SW 1271 (cell line): ENCODE measurements at regions not wholly inside any gene's neighbourhood (a gene's known extent, or its start where the extent isn't known, plus 50 kb on each side); places are given as distances from the start of the nearest gene placed in this dataset.
"Not testable (repeated sequence)": the region's sequence is repeated elsewhere in the genome, so short reads cannot be mapped to it uniquely, and the experiment has no call there.

Source experiments
- DNase-seq, 2 experiments: peaks; one replicate each; lab custom pipeline; 2025; lab: John Stamatoyannopoulos, UW

GRCh38 chr3:71964170-71964569, 179.2 kb upstream of the PROK2 start:
- no peak for DNase-seq

- no peak for DNase-seq
Observed at GRCh38 chr3:71962561-71963240, 177.8 kb upstream of the PROK2 start.

- no peak for DNase-seq
Observed at GRCh38 chr3:71961891-71962290, 176.9 kb upstream of the PROK2 start.

- DNase-seq = no peak
Observed at GRCh38 chr3:71961378-71961777, 176.4 kb upstream of the PROK2 start.

GRCh38 chr3:71958533-71958932, 173.6 kb upstream of the PROK2 start:
- no peak for DNase-seq

- no peak for DNase-seq
Observed at GRCh38 chr3:71956716-71957115, 171.8 kb upstream of the PROK2 start.

- DNase-seq = no peak
Observed at GRCh38 chr3:71956069-71956340, 171.1 kb upstream of the PROK2 start.

GRCh38 chr3:71955240-71956068, 170.5 kb upstream of the PROK2 start:
- peak in 1 of 2 experiments; percentile 29 for DNase-seq

- no peak for DNase-seq
Observed at GRCh38 chr3:71951842-71952241, 166.9 kb upstream of the PROK2 start.

- DNase-seq = no peak
Observed at GRCh38 chr3:71951361-71951760, 166.4 kb upstream of the PROK2 start.

- no peak for DNase-seq
Observed at GRCh38 chr3:71949442-71949841, 164.5 kb upstream of the PROK2 start.

GRCh38 chr3:71944482-71945065, 159.6 kb upstream of the PROK2 start:
- no peak for DNase-seq

- no peak for DNase-seq
Observed at GRCh38 chr3:71942432-71943187, 157.7 kb upstream of the PROK2 start.

- DNase-seq = no peak
Observed at GRCh38 chr3:71940486-71940885, 155.5 kb upstream of the PROK2 start.

- not testable (repeated sequence) for DNase-seq
Observed at GRCh38 chr3:71938081-71938480, 153.1 kb upstream of the PROK2 start.

- DNase-seq = no peak
Observed at GRCh38 chr3:71936681-71937080, 151.7 kb upstream of the PROK2 start.

GRCh38 chr3:71934520-71935270, 149.7 kb upstream of the PROK2 start:
- no peak for DNase-seq

GRCh38 chr3:71931922-71932321, 147.0 kb upstream of the PROK2 start:
- no peak for DNase-seq

- DNase-seq = no peak
Observed at GRCh38 chr3:71930056-71930991, 145.4 kb upstream of the PROK2 start.

- no peak for DNase-seq
Observed at GRCh38 chr3:71928212-71928611, 143.3 kb upstream of the PROK2 start.
